Spleen (tissue), 11 donors: ENCODE measurements at regions not wholly inside any gene's neighbourhood (a gene's known extent, or its start where the extent isn't known, plus 50 kb on each side); places are given as distances from the start of the nearest gene placed in this dataset.
"Not testable (repeated sequence)": the region's sequence is repeated elsewhere in the genome, so short reads cannot be mapped to it uniquely, and the experiment has no call there.

Experiments
- DNase-seq: peaks from one replicate; pipeline ENCODE4 v3.0.0-alpha.2; 2020
- H3K27ac ChIP-seq, 8 donors: fragments of 200-600 bp; sonication (generic) in 7 of 8; 1 replicate in 4 of 8; 2 replicates in 4 of 8; pipeline versions ENCODE4 v1.5.0 to v1.8.0; 2016 to 2021; ENCODE audit warnings: inconsistent platforms in 4 of 8, mild to moderate bottlenecking in 4 of 8, moderate library complexity in 1 of 8
- H3K27me3 ChIP-seq, 7 donors: fragments of 200-600 bp; sonication (generic) in 6 of 7; replicated peaks in 1 of 7; 1 replicate in 4 of 7; 2 replicates in 3 of 7; pipeline versions ENCODE4 v1.5.0 to v1.8.0; 2016 to 2021; ENCODE audit warnings: inconsistent platforms in 3 of 7, mild to moderate bottlenecking in 1 of 7
- H3K36me3 ChIP-seq, 6 donors: fragments of 200-600 bp; sonication (generic) in 5 of 6; 1 replicate in 4 of 6; 2 replicates in 2 of 6; pipeline versions ENCODE4 v1.5.0 to v1.8.0; 2016 to 2021; ENCODE audit warnings: inconsistent platforms in 2 of 6
- H3K4me1 ChIP-seq, 6 donors: fragments of 200-600 bp; sonication (generic) in 5 of 6; 1 replicate in 3 of 6; 2 replicates in 3 of 6; pipeline versions ENCODE4 v1.5.0 to v1.8.0; 2016 to 2021; ENCODE audit warnings: inconsistent platforms in 3 of 6
- H3K4me3 ChIP-seq, 8 donors: fragments of 200-600 bp; sonication (generic) in 7 of 8; 1 replicate in 4 of 8; 2 replicates in 4 of 8; pipeline versions ENCODE4 v1.5.0 to v1.8.0; 2016 to 2021; ENCODE audit warnings: inconsistent platforms in 4 of 8, mild to moderate bottlenecking in 4 of 8, moderate library complexity in 2 of 8
- H3K9me3 ChIP-seq, 8 donors: fragments of 200-600 bp; sonication (generic) in 7 of 8; 1 replicate in 4 of 8; 2 replicates in 4 of 8; pipeline versions ENCODE4 v1.5.0 to v1.8.0; 2016 to 2021; ENCODE audit warnings: inconsistent platforms in 4 of 8
- POLR2A ChIP-seq, 3 donors: fragments of 450-650 bp; IDR thresholded peaks; one replicate each; pipeline ENCODE4 v1.5.1; 2017; ENCODE audit warnings: antibody characterized with exemption in 3 of 3, mild to moderate bottlenecking in 1 of 3
- POLR2AphosphoS5 ChIP-seq, 3 donors: sonication (generic); formaldehyde crosslinking; IDR thresholded peaks; one replicate each; pipeline ENCODE4 v1.5.1; 2017; ENCODE audit warnings: antibody characterized with exemption in 3 of 3
- WGBS, 5 donors: extraction: QIAGEN DNeasy Blood & Tissue Kit in 3 of 5; methylation state at CpG; one replicate each; pipeline versions ENCODE4 v1.1.5 to v1.1.7; 2013 to 2018; 5-methylcytosine and 5-hydroxymethylcytosine counted together
- intact Hi-C: fragments of 100-400 bp; cut with DNase I; formaldehyde crosslinking; loops from one replicate; pipeline ENCODE4 v1.15.0; 2023; ENCODE audit warnings: low total_unique reads
- TF ChIP-seq, protein P1 (sequence below), 11 experiments: fragments of 200-600 bp in 7 of 11; fragments of 450-650 bp in 4 of 11; sonication (generic) in 4 of 11; IDR thresholded peaks in 8 of 11; conservative IDR thresholded peaks in 3 of 11; 1 replicate in 7 of 11; 2 replicates in 4 of 11; pipeline versions ENCODE4 v1.4.0 to v1.8.0; 2016 to 2021; ENCODE audit warnings: antibody characterized with exemption in 11 of 11, inconsistent platforms in 4 of 11, mild to moderate bottlenecking in 1 of 11
- donor health status: healthy with polysubstance abuse.
- donor health status: DM: no; HTN: no; CAD: no; lungs with moderate emphysema.
- donor health status: DM: no; HTN: no; CAD: no.
- donor health status: Bipolar disorder and iron deficiency.
- donor health status: healthy.
- donor health status: DM: no; HTN: no; CAD: no.
- donor health status: DM: yes; HTN: yes; CAD: no.

DNA sequence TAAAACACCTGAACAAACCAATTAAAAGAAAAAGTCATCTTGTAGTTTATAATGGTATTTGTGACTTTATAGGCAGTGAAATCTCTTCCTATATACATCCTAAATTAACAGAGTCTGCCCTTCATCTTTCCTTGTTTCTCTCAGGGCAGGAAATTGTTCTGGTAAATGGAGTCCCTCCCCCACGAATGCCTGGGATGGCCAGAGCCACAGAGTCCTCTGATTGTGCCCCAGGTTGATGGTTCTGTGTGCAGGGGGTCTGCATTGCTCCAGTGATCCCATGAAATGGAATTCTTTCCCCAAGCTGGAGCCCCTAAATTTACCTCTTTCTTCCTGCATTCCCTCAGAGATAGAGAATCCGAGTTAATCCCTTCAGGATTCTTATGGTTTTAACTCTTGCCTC, 155.5 kb downstream of the MTX2 start:
- intact Hi-C loops = no loop called here
- H3K9me3 ChIP-seq = peaks cover 0 to 11% (median 0%) of the 10 kb centered on the region in 8 donors
- no peak overlapping the region for H3K4me3 ChIP-seq
- TF ChIP-seq, protein P1, sequence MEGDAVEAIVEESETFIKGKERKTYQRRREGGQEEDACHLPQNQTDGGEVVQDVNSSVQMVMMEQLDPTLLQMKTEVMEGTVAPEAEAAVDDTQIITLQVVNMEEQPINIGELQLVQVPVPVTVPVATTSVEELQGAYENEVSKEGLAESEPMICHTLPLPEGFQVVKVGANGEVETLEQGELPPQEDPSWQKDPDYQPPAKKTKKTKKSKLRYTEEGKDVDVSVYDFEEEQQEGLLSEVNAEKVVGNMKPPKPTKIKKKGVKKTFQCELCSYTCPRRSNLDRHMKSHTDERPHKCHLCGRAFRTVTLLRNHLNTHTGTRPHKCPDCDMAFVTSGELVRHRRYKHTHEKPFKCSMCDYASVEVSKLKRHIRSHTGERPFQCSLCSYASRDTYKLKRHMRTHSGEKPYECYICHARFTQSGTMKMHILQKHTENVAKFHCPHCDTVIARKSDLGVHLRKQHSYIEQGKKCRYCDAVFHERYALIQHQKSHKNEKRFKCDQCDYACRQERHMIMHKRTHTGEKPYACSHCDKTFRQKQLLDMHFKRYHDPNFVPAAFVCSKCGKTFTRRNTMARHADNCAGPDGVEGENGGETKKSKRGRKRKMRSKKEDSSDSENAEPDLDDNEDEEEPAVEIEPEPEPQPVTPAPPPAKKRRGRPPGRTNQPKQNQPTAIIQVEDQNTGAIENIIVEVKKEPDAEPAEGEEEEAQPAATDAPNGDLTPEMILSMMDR (IDR thresholded peaks at IDR 0.05 in 8 of 11, conservative IDR thresholded peaks at IDR 0.05 in 3 of 11) = no peak
- no peak for TF ChIP-seq POLR2AphosphoS5 (IDR thresholded peaks at IDR 0.05)
- no peak for TF ChIP-seq POLR2A (IDR thresholded peaks at IDR 0.05)
- H3K4me1 ChIP-seq = no peaks in the 10 kb centered on the region
- WGBS, 5 donors = 54 to 67% (median 58%) methylated on average over 2 of the region's 2 CpGs
- no peaks in the 10 kb centered on the region for H3K36me3 ChIP-seq
- DNase-seq = no peak
- peaks cover 0 to 4% (median 0%) of the 10 kb centered on the region in 7 donors for H3K27me3 ChIP-seq
- no peak overlapping the region for H3K27ac ChIP-seq

DNA sequence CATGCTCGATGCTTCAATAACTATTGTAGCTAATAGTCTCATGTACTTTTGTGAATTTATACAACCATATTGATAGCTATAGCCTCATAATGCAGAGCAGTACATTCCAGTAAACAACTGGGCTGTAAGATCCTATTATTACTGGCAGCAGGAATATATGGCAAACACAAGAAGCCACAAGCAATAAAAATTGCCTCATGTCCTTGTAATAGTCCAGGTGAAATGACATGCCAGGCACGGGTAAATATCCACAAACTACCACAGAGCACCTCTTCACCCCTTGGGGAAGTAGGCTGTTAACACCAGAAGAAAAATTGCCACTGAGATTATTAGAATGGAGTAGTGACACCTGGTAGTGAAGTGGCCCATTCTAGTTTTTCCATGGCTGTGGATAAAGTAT, 158.3 kb downstream of the MTX2 start:
- Histone ChIP-seq H3K9me3 (peaks cover 0 to 13% (median 0%) of the 10 kb centered on the region in 8 donors), H3K27ac (no peak overlapping the region), H3K4me1 (no peaks in the 10 kb centered on the region), H3K4me3 (no peak overlapping the region), H3K36me3 (no peaks in the 10 kb centered on the region), H3K27me3 (peaks cover 0 to 4% (median 0%) of the 10 kb centered on the region in 7 donors)
- WGBS, 5 donors = 76 to 95% (median 84%) methylated on average over 2 of the region's 2 CpGs
- DNase-seq = no peak
- intact Hi-C loops = no loop called here
- TF ChIP-seq POLR2AphosphoS5 (IDR thresholded peaks at IDR 0.05) (no peak), POLR2A (IDR thresholded peaks at IDR 0.05) (no peak)
- TF ChIP-seq, protein P1 (IDR thresholded peaks at IDR 0.05 in 8 of 11, conservative IDR thresholded peaks at IDR 0.05 in 3 of 11) = no peak

DNA sequence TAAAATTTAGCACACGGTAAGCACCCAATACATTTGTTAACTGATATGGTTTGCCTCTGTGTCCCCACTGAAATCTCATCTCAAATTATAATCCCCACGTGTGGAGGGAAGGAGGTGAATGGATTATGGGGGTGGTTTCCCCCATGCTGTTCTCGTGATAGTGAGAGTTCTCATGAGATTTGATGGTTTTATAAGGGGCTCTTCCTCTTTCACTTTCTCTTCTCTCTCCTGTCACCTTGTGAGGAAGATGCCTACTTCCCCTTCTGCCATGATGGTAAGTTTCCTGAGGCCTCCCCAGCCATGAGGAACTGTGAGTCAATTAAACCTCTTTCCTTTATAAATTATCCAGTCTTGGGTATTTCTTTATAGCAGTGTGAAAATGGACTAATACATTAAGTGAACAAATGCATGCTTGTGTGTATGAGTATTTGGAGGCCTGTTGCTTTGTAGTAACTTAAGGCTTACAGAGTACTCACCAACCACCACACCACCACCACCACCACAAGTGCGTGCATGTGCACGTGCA, 159.8 kb downstream of the MTX2 start:
- 68 to 81% (median 80%) methylated on average over 5 of the region's 5 CpGs for WGBS, 5 donors
- H3K4me3 ChIP-seq, intact Hi-C loops: not testable (repeated sequence)

DNA sequence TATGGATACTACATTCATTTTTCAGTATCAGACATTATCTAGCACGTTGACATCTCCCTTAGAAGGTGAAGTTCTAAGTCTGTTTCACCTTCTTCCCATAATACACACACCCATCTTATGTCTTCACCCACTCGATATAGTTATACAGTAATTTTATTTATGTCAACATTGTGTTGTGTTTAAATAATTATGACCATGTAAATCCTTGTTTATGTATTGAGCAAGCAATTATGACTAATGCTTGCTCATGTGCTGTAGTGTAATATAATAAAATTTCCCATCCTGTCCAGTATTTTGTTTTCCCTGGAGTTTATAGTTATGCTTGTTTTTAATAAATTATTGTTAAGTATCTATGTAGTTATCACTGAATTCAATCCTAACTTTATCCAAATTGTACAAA, 163.2 kb downstream of the MTX2 start:
- 78 to 86% (median 80%) methylated on average over 2 of the region's 2 CpGs for WGBS, 5 donors
- H3K9me3 ChIP-seq = peaks cover 0 to 20% (median 0%) of the 10 kb centered on the region in 8 donors
- no peaks in the 10 kb centered on the region for H3K4me1 ChIP-seq
- H3K27ac ChIP-seq = no peak overlapping the region
- TF ChIP-seq POLR2A (IDR thresholded peaks at IDR 0.05) (no peak), POLR2AphosphoS5 (IDR thresholded peaks at IDR 0.05) (no peak)
- TF ChIP-seq, protein P1 (IDR thresholded peaks at IDR 0.05 in 8 of 11, conservative IDR thresholded peaks at IDR 0.05 in 3 of 11) = no peak
- H3K36me3 ChIP-seq = no peaks in the 10 kb centered on the region
- H3K4me3 ChIP-seq = no peak overlapping the region
- intact Hi-C loops = no loop called here
- no peaks in the 10 kb centered on the region for H3K27me3 ChIP-seq
- no peak for DNase-seq

More for the DNA sequence above, 159.8 kb downstream of the MTX2 start:
- not testable (repeated sequence) for H3K36me3 ChIP-seq, H3K4me1 ChIP-seq, H3K27ac ChIP-seq, H3K27me3 ChIP-seq, DNase-seq
- peaks cover 0 to 13% (median 0%) of the 10 kb centered on the region in 8 donors for H3K9me3 ChIP-seq

DNA sequence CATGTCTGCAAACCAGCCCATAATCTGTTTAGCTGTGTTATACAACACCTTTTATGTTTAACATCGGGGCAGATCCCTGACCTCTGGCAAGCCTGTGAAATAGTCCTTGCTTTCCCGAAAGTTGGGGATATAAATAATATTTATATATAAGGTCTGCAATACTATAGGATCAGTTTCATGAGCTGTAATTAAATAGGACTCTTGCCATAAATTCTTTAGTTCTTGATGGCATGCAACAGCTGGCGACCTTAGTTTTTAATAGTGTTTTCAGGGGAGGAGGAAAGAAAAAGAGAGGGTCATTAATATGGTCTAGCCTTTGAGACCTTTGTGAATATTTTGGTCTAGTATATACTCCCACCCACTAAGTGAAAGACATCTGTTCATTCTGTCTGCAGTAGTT, 166.5 kb downstream of the MTX2 start:
- H3K36me3 ChIP-seq = no peaks in the 10 kb centered on the region
- no peaks in the 10 kb centered on the region for H3K27me3 ChIP-seq
- WGBS, 5 donors = 72 to 89% (median 84%) methylated on average over 3 of the region's 3 CpGs
- intact Hi-C loops = no loop called here
- DNase-seq = no peak
- H3K27ac ChIP-seq = no peak overlapping the region
- H3K4me1 ChIP-seq = no peaks in the 10 kb centered on the region
- no peak overlapping the region for H3K4me3 ChIP-seq
- peaks cover 0 to 7% (median 0%) of the 10 kb centered on the region in 8 donors for H3K9me3 ChIP-seq
- TF ChIP-seq, protein P1 (IDR thresholded peaks at IDR 0.05 in 8 of 11, conservative IDR thresholded peaks at IDR 0.05 in 3 of 11) = no peak
- TF ChIP-seq POLR2AphosphoS5 (IDR thresholded peaks at IDR 0.05) (no peak), POLR2A (IDR thresholded peaks at IDR 0.05) (no peak)
